H9 (cell line): ENCODE measurements at regions not wholly inside any gene's neighbourhood (a gene's known extent, or its start where the extent isn't known, plus 50 kb on each side); places are given as distances from the start of the nearest gene placed in this dataset.

ENCODE experiments used
- DNase-seq: peaks from one replicate; pipeline ENCODE4 v3.0.0-alpha.2; 2017
- H2AFZ ChIP-seq: one replicate; pipeline ENCODE4 v1.6.1; 2013; ENCODE audit warnings: mild to moderate bottlenecking, low read length, control low read depth, moderate library complexity
- H2AK5ac ChIP-seq: 2 replicates; pipeline ENCODE4 v1.6.1; 2013; ENCODE audit warnings: low read length, control low read depth, mixed read lengths; ENCODE audit not compliant: insufficient read length
- H2BK120ac ChIP-seq: one replicate; pipeline ENCODE4 v1.6.1; 2013; ENCODE audit warnings: low read depth, mild to moderate bottlenecking, low read length, control low read depth, inconsistent platforms; ENCODE audit not compliant: poor library complexity, severe bottlenecking
- H2BK12ac ChIP-seq: 2 replicates; pipeline ENCODE4 v1.6.1; 2013; ENCODE audit warnings: low read length, control low read depth, mixed read lengths, low read depth; ENCODE audit not compliant: insufficient read length
- H2BK15ac ChIP-seq: 2 replicates; pipeline ENCODE4 v1.6.1; 2013; ENCODE audit warnings: low read depth, low read length, control low read depth
- H2BK20ac ChIP-seq: one replicate; pipeline ENCODE4 v1.6.1; 2013; ENCODE audit warnings: low read depth, mild to moderate bottlenecking, low read length, control low read depth, inconsistent platforms; ENCODE audit not compliant: poor library complexity, severe bottlenecking
- H2BK5ac ChIP-seq: 2 replicates; pipeline ENCODE4 v1.6.1; 2013; ENCODE audit warnings: low read length, control low read depth, mixed read lengths; ENCODE audit not compliant: insufficient read length
- H3K14ac ChIP-seq: 2 replicates; pipeline ENCODE4 v1.6.1; 2013; ENCODE audit warnings: low read length, control low read depth; ENCODE audit not compliant: insufficient read depth
- H3K18ac ChIP-seq: 2 replicates; pipeline ENCODE4 v1.6.1; 2013; ENCODE audit warnings: low read depth, mild to moderate bottlenecking, mixed read lengths, low read length, control low read depth; ENCODE audit not compliant: insufficient read length
- H3K23ac ChIP-seq: 2 replicates; pipeline ENCODE4 v1.6.1; 2013; ENCODE audit warnings: low read length, control low read depth, mixed read lengths, low read depth; ENCODE audit not compliant: insufficient read length
- H3K23me2 ChIP-seq: 2 replicates; pipeline ENCODE4 v1.6.1; 2013; ENCODE audit warnings: low read depth, mild to moderate bottlenecking, mixed read lengths, low read length, control low read depth; ENCODE audit not compliant: insufficient read length, poor library complexity, severe bottlenecking
- H3K27ac ChIP-seq: 2 replicates; pipeline ENCODE4 v1.5.1; 2013; ENCODE audit warnings: low read length, control low read depth, mixed read lengths, low read depth; ENCODE audit not compliant: insufficient read length
- H3K27me3 ChIP-seq: 2 replicates; pipeline ENCODE4 v1.6.1; 2013; ENCODE audit warnings: low read length, control low read depth, inconsistent platforms; ENCODE audit not compliant: insufficient read depth
- H3K4ac ChIP-seq: 2 replicates; pipeline ENCODE4 v1.6.1; 2013; ENCODE audit warnings: low read depth, mild to moderate bottlenecking, control low read depth, inconsistent platforms, low read length, moderate library complexity
- H3K4me1 ChIP-seq: 2 replicates; pipeline ENCODE4 v1.6.1; 2013; ENCODE audit warnings: low read length, control low read depth, inconsistent platforms; ENCODE audit not compliant: insufficient read depth
- H3K4me2 ChIP-seq: 2 replicates; pipeline ENCODE4 v1.6.1; 2013; ENCODE audit warnings: low read length, control low read depth, mixed read lengths; ENCODE audit not compliant: insufficient read length, insufficient read depth
- H3K56ac ChIP-seq: 2 replicates; pipeline ENCODE4 v1.6.1; 2013; ENCODE audit warnings: low read depth, mild to moderate bottlenecking, mixed read lengths, low read length, control low read depth; ENCODE audit not compliant: insufficient read length
- H3K79me1 ChIP-seq: 2 replicates; pipeline ENCODE4 v1.6.1; 2013; ENCODE audit warnings: low read depth, mild to moderate bottlenecking, moderate library complexity, low read length, control low read depth, inconsistent platforms; ENCODE audit not compliant: insufficient read depth, poor library complexity, severe bottlenecking
- H3K79me2 ChIP-seq: 2 replicates; pipeline ENCODE4 v1.6.1; 2013; ENCODE audit warnings: low read length, control low read depth, inconsistent platforms; ENCODE audit not compliant: insufficient read depth
- H3K9ac ChIP-seq: 2 replicates; pipeline ENCODE4 v1.6.1; 2013; ENCODE audit warnings: low read length, control low read depth, mixed read lengths; ENCODE audit not compliant: insufficient read length; ENCODE audit errors: extremely low read depth
- H3K9me3 ChIP-seq: one replicate; pipeline ENCODE4 v1.6.1; 2013; ENCODE audit warnings: low read depth, low read length, inconsistent platforms; ENCODE audit not compliant: control insufficient read depth
- H3T11ph ChIP-seq: one replicate; pipeline ENCODE4 v1.6.1; 2013; ENCODE audit warnings: mild to moderate bottlenecking, low read length, control low read depth, inconsistent platforms
- H4K20me1 ChIP-seq: one replicate; pipeline ENCODE4 v1.6.1; 2013; ENCODE audit not compliant: control insufficient read depth, insufficient read length, insufficient read depth
- H4K5ac ChIP-seq: 2 replicates; pipeline ENCODE4 v1.6.1; 2013; ENCODE audit warnings: low read depth, mild to moderate bottlenecking, mixed read lengths, low read length, control low read depth; ENCODE audit not compliant: insufficient read length
- H4K8ac ChIP-seq: replicated peaks from 2 replicates; pipeline ENCODE4 v1.6.1; 2013; ENCODE audit warnings: low read length, control low read depth, mixed read lengths, low read depth; ENCODE audit not compliant: insufficient read length
- H4K91ac ChIP-seq: 2 replicates; pipeline ENCODE4 v1.6.1; 2013; ENCODE audit warnings: low read depth, mild to moderate bottlenecking, moderate library complexity, mixed read lengths, low read length, control low read depth; ENCODE audit not compliant: insufficient read length
- H3K27ac Mint-ChIP-seq, 3 experiments: 2 replicates in 2 of 3; 3 replicates in 1 of 3; pipeline ENCODE4 v1.8.0; 2020 to 2021; ENCODE audit warnings: mixed read lengths in 3 of 3, mild to moderate bottlenecking in 1 of 3, moderate library complexity in 1 of 3
- H3K27me3 Mint-ChIP-seq: 2 replicates; pipeline ENCODE4 v1.8.0; 2021; ENCODE audit warnings: low read depth, mild to moderate bottlenecking, moderate library complexity, mixed read lengths
- H3K36me3 Mint-ChIP-seq, 3 experiments: 2 replicates in 2 of 3; 3 replicates in 1 of 3; pipeline ENCODE4 v1.8.0; 2020 to 2021; ENCODE audit warnings: low read depth in 3 of 3, mixed read lengths in 3 of 3; ENCODE audit not compliant: insufficient read depth in 1 of 3
- H3K4me1 Mint-ChIP-seq, 2 experiments: 2 replicates each; pipeline ENCODE4 v1.8.0; 2020; ENCODE audit warnings: mixed read lengths in 2 of 2
- H3K4me3 Mint-ChIP-seq, 2 experiments: 2 replicates in 1 of 2; 3 replicates in 1 of 2; pipeline ENCODE4 v1.8.0; 2020 to 2021; ENCODE audit warnings: mild to moderate bottlenecking in 2 of 2, mixed read lengths in 2 of 2, moderate library complexity in 1 of 2
- H3K9me3 Mint-ChIP-seq, 2 experiments: 2 replicates in 1 of 2; 3 replicates in 1 of 2; pipeline ENCODE4 v1.8.0; 2020; ENCODE audit warnings: mild to moderate bottlenecking in 2 of 2, mixed read lengths in 2 of 2, moderate library complexity in 1 of 2
- CTCF ChIP-seq: fragments of 200-600 bp; sonication (generic); conservative IDR thresholded peaks from 3 replicates; pipeline ENCODE4 v1.8.0; 2021; ENCODE audit warnings: antibody characterized with exemption, mild to moderate bottlenecking
- WGBS: extraction: QIAGEN DNeasy Blood & Tissue Kit; methylation state at CpG from one replicate; pipeline ENCODE4 v1.1.7; 2013; ENCODE audit warnings: missing lambda C conversion rate, low lambda C conversion rate, mixed read lengths; ENCODE audit not compliant: insufficient read length; ENCODE audit errors: extremely low coverage; 5-methylcytosine and 5-hydroxymethylcytosine counted together

GRCh38 chr1:218985424-218985984 is 188.2 kb upstream of the LYPLAL1 start:
- H3K27ac ChIP-seq: no peak overlapping the region
- no peak overlapping the region for H3K4me2 ChIP-seq
- no peak overlapping the region for H3T11ph ChIP-seq
- no peak overlapping the region for H2AK5ac ChIP-seq
- H2BK12ac ChIP-seq: no peak overlapping the region
- H4K8ac ChIP-seq: no peak overlapping the region
- H3K9me3 ChIP-seq: no peaks in the 10 kb centered on the region
- WGBS: no CpG with 5 or more reads among the region's 2 CpGs
- no peaks in the 10 kb centered on the region for H3K79me2 ChIP-seq
- H3K9ac ChIP-seq: no peak overlapping the region
- no peaks in the 10 kb centered on the region for H4K20me1 ChIP-seq
- no peak overlapping the region for H3K4me3 Mint-ChIP-seq
- no peak overlapping the region for H2BK15ac ChIP-seq
- H3K4me1 Mint-ChIP-seq: no peaks in the 10 kb centered on the region
- DNase-seq: no peak
- no peak overlapping the region for H3K23ac ChIP-seq
- H4K5ac ChIP-seq: no peak overlapping the region
- no peaks in the 10 kb centered on the region for H3K4me1 ChIP-seq
- H3K18ac ChIP-seq: no peak overlapping the region
- no peaks in the 10 kb centered on the region for H3K79me1 ChIP-seq
- no peak overlapping the region for H3K56ac ChIP-seq
- H2BK20ac ChIP-seq: no peak overlapping the region
- H2AFZ ChIP-seq: no peak overlapping the region
- no peaks in the 10 kb centered on the region for H3K36me3 Mint-ChIP-seq
- no peak for TF ChIP-seq CTCF
- H3K27me3 ChIP-seq: no peaks in the 10 kb centered on the region
- H2BK120ac ChIP-seq: no peak overlapping the region
- H2BK5ac ChIP-seq: no peak overlapping the region
- H3K9me3 Mint-ChIP-seq: peaks cover 4% of the 10 kb centered on the region in 2 experiments; a peak in 1 of 5 replicates
- no peaks in the 10 kb centered on the region for H3K23me2 ChIP-seq
- H3K14ac ChIP-seq: no peak overlapping the region
- no peak overlapping the region for H3K4ac ChIP-seq
- H4K91ac ChIP-seq: no peak overlapping the region
- H3K27ac Mint-ChIP-seq: no peak overlapping the region
- H3K27me3 Mint-ChIP-seq: no peaks in the 10 kb centered on the region
